ENCODE measurements at regions not wholly inside any gene's neighbourhood (a gene's known extent, or its start where the extent isn't known, plus 50 kb on each side); places are given as distances from the start of the nearest gene placed in this dataset.
"Not testable (repeated sequence)": the region's sequence is repeated elsewhere in the genome, so short reads cannot be mapped to it uniquely, and the experiment has no call there.

GRCh38 chr3:153442799-153443487 is 280.9 kb downstream of the RAP2B start:
- no peak for DNase-seq (ENCODE audit: low read depth)

- no peak for DNase-seq (ENCODE audit: low read depth)
Measured at GRCh38 chr3:153443961-153444360, 281.9 kb downstream of the RAP2B start.

- DNase-seq (ENCODE audit: low read depth): no peak
Measured at GRCh38 chr3:153445817-153446216, 283.8 kb downstream of the RAP2B start.

- DNase-seq (ENCODE audit: low read depth): no peak
Measured at GRCh38 chr3:153448151-153448829, 286.3 kb downstream of the RAP2B start.

- DNase-seq (ENCODE audit: low read depth): no peak
Measured at GRCh38 chr3:153456833-153457545, 295.0 kb downstream of the RAP2B start.

GRCh38 chr3:153458881-153459280 is 296.9 kb downstream of the RAP2B start:
- no peak for DNase-seq (ENCODE audit: low read depth)

GRCh38 chr3:153462545-153462944 is 300.5 kb downstream of the RAP2B start:
- DNase-seq (ENCODE audit: low read depth): no peak

GRCh38 chr3:153463895-153464294 is 301.9 kb downstream of the RAP2B start:
- no peak for DNase-seq (ENCODE audit: low read depth)

GRCh38 chr3:153469162-153469561 is 307.1 kb downstream of the RAP2B start:
- DNase-seq (ENCODE audit: low read depth): no peak

- no peak for DNase-seq (ENCODE audit: low read depth)
Measured at GRCh38 chr3:153484842-153485241, 322.8 kb downstream of the RAP2B start.

GRCh38 chr3:153495422-153495821 is 333.4 kb downstream of the RAP2B start:
- DNase-seq (ENCODE audit: low read depth): no peak

GRCh38 chr3:153502682-153503081 is 340.7 kb downstream of the RAP2B start:
- no peak for DNase-seq (ENCODE audit: low read depth)

- DNase-seq (ENCODE audit: low read depth): no peak
Measured at GRCh38 chr3:153503873-153504272, 341.8 kb downstream of the RAP2B start.

- DNase-seq (ENCODE audit: low read depth): not testable (repeated sequence)
Measured at GRCh38 chr3:153506205-153506604, 344.2 kb downstream of the RAP2B start.

GRCh38 chr3:153506686-153507085 is 344.7 kb downstream of the RAP2B start:
- not testable (repeated sequence) for DNase-seq (ENCODE audit: low read depth)

GRCh38 chr3:153513236-153513635 is 351.2 kb downstream of the RAP2B start:
- no peak for DNase-seq (ENCODE audit: low read depth)

GRCh38 chr3:153528473-153528872 is 366.4 kb downstream of the RAP2B start:
- no peak for DNase-seq (ENCODE audit: low read depth)

- no peak for DNase-seq (ENCODE audit: low read depth)
Measured at GRCh38 chr3:153539263-153539662, 377.2 kb downstream of the RAP2B start.

GRCh38 chr3:153545471-153545870 is 383.4 kb downstream of the RAP2B start:
- no peak for DNase-seq (ENCODE audit: low read depth)

GRCh38 chr3:153547970-153548369 is 385.9 kb downstream of the RAP2B start:
- DNase-seq (ENCODE audit: low read depth): no peak

GRCh38 chr3:153549686-153550085 is 387.7 kb downstream of the RAP2B start:
- DNase-seq (ENCODE audit: low read depth): not testable (repeated sequence)

- no peak for DNase-seq (ENCODE audit: low read depth)
Measured at GRCh38 chr3:153551536-153552285, 389.7 kb downstream of the RAP2B start.
